Natural killer cell (primary cell): ENCODE measurements at regions not wholly inside any gene's neighbourhood (a gene's known extent, or its start where the extent isn't known, plus 50 kb on each side); places are given as distances from the start of the nearest gene placed in this dataset.

ENCODE experiments used
- ATAC-seq, 3 donors: fragments of 150-1000 bp in 2 of 3; fragments of 200-7000 bp in 1 of 3; cut with Tn5 transposase; 1 replicate in 1 of 3; 2 replicates in 2 of 3; pipeline ENCODE4 v1.10.0; 2021; ENCODE audit warnings: mild to moderate bottlenecking in 2 of 3, moderate library complexity in 2 of 3
- DNase-seq, 2 donors: peaks; one replicate each; pipeline versions ENCODE4 v3.0.0 to v3.0.0-alpha.2; 2013 to 2021; ENCODE audit warnings: mixed read lengths in 1 of 2
- H3K27ac ChIP-seq: one replicate; pipeline ENCODE4 v1.5.1; 2013; ENCODE audit warnings: mild to moderate bottlenecking, low read length
- H3K27me3 ChIP-seq: one replicate; pipeline ENCODE4 v1.6.1; 2013; ENCODE audit warnings: low read length; ENCODE audit not compliant: control insufficient read depth, insufficient read depth
- H3K36me3 ChIP-seq: one replicate; pipeline ENCODE4 v1.6.1; 2013; ENCODE audit warnings: low read length; ENCODE audit not compliant: control insufficient read depth, insufficient read depth
- H3K4me1 ChIP-seq: one replicate; pipeline ENCODE4 v1.6.1; 2013; ENCODE audit warnings: low read length; ENCODE audit not compliant: control insufficient read depth, insufficient read depth
- H3K4me3 ChIP-seq: one replicate; pipeline ENCODE4 v1.5.1; 2013; ENCODE audit warnings: low read length
- H3K9me3 ChIP-seq: one replicate; pipeline ENCODE4 v1.6.1; 2013; ENCODE audit warnings: low read length; ENCODE audit not compliant: control insufficient read depth, insufficient read depth
- H3K27ac Mint-ChIP-seq, 2 donors: one replicate each; pipeline ENCODE4 v1.8.0; 2022; ENCODE audit warnings: mild to moderate bottlenecking in 2 of 2, mixed read lengths in 2 of 2, moderate library complexity in 1 of 2
- H3K27me3 Mint-ChIP-seq, 2 donors: one replicate each; pipeline ENCODE4 v1.8.0; 2022; ENCODE audit warnings: low read depth in 2 of 2, mixed read lengths in 2 of 2
- H3K36me3 Mint-ChIP-seq: one replicate; pipeline ENCODE4 v1.8.0; 2022; ENCODE audit warnings: mixed read lengths
- H3K4me1 Mint-ChIP-seq, 2 donors: one replicate each; pipeline ENCODE4 v1.8.0; 2022; ENCODE audit warnings: mixed read lengths in 2 of 2
- H3K4me3 Mint-ChIP-seq: one replicate; pipeline ENCODE4 v1.8.0; 2022; ENCODE audit warnings: mild to moderate bottlenecking, moderate library complexity, mixed read lengths
- H3K9me3 Mint-ChIP-seq, 2 donors: one replicate each; pipeline ENCODE4 v1.8.0; 2022; ENCODE audit warnings: mixed read lengths in 2 of 2
- WGBS: methylation state at CpG from one replicate; pipeline ENCODE4 v1.1.7; 2013; ENCODE audit warnings: missing lambda C conversion rate; ENCODE audit not compliant: insufficient coverage; 5-methylcytosine and 5-hydroxymethylcytosine counted together
- intact Hi-C: fragments of 100-400 bp; cut with micrococcal nuclease; formaldehyde crosslinking; loops from one replicate; pipeline ENCODE4 v1.14.2; 2022
- TF ChIP-seq, protein P1 (sequence below): fragments of 200-600 bp; IDR thresholded peaks from one replicate; pipeline ENCODE4 v1.8.0; 2022; ENCODE audit warnings: antibody characterized with exemption

GRCh38 chr4:116501954-116502353 is 583.4 kb downstream of the TRAM1L1 start:
- Histone ChIP-seq H3K27me3 (no peaks in the 10 kb centered on the region), H3K4me1 (no peaks in the 10 kb centered on the region), H3K9me3 (peaks cover 2% of the 10 kb centered on the region), H3K36me3 (no peaks in the 10 kb centered on the region), H3K4me3 (no peak overlapping the region), H3K27ac (no peak overlapping the region)
- H3K4me1 Mint-ChIP-seq = no peaks in the 10 kb centered on the region
- WGBS = 78% methylated on average over 3 of the region's 4 CpGs
- TF ChIP-seq, protein P1, sequence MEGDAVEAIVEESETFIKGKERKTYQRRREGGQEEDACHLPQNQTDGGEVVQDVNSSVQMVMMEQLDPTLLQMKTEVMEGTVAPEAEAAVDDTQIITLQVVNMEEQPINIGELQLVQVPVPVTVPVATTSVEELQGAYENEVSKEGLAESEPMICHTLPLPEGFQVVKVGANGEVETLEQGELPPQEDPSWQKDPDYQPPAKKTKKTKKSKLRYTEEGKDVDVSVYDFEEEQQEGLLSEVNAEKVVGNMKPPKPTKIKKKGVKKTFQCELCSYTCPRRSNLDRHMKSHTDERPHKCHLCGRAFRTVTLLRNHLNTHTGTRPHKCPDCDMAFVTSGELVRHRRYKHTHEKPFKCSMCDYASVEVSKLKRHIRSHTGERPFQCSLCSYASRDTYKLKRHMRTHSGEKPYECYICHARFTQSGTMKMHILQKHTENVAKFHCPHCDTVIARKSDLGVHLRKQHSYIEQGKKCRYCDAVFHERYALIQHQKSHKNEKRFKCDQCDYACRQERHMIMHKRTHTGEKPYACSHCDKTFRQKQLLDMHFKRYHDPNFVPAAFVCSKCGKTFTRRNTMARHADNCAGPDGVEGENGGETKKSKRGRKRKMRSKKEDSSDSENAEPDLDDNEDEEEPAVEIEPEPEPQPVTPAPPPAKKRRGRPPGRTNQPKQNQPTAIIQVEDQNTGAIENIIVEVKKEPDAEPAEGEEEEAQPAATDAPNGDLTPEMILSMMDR = no peak
- ATAC-seq (no peak), DNase-seq (no peak)
- H3K27me3 Mint-ChIP-seq = no peaks in the 10 kb centered on the region
- H3K9me3 Mint-ChIP-seq = peaks cover 10 to 21% of the 10 kb centered on the region in 2 donors
- no peaks in the 10 kb centered on the region for H3K36me3 Mint-ChIP-seq
- no peak overlapping the region for H3K4me3 Mint-ChIP-seq
- H3K27ac Mint-ChIP-seq = no peak overlapping the region
- intact Hi-C loops = no loop called here

GRCh38 chr4:116500225-116500624 is 585.2 kb downstream of the TRAM1L1 start:
- H3K27me3 ChIP-seq = no peaks in the 10 kb centered on the region
- no peaks in the 10 kb centered on the region for H3K4me1 ChIP-seq
- Mint-ChIP-seq H3K27ac (no peak overlapping the region), H3K4me3 (no peak overlapping the region), H3K4me1 (no peaks in the 10 kb centered on the region), H3K9me3 (peaks cover 10 to 19% of the 10 kb centered on the region in 2 donors), H3K36me3 (no peaks in the 10 kb centered on the region), H3K27me3 (no peaks in the 10 kb centered on the region)
- 73% methylated on average over 2 of the region's 2 CpGs for WGBS
- DNase-seq = no peak
- no peak overlapping the region for H3K27ac ChIP-seq
- ATAC-seq = no peak
- intact Hi-C loops = no loop called here
- peaks cover 2% of the 10 kb centered on the region for H3K9me3 ChIP-seq
- TF ChIP-seq, protein P1 = no peak
- no peaks in the 10 kb centered on the region for H3K36me3 ChIP-seq
- no peak overlapping the region for H3K4me3 ChIP-seq

DNA sequence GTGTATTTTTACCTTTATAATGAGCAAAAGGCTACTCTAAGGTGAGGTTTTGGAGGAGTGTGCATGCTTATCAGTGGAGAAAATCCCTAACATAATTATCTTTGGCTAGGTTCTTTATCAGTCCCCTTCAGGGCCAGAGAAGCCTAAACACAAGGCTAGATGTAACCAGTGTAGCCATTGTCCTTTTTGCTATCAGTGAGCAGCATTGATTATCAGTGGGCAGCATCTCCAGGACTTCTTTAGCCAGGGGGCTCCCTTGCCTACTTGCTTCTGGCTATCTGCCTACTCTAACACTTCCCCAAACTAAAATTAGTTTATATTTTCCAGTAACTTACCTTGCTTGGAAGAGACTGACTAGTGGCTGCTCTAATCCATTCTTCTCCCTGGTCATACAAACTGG is 595.6 kb downstream of the TRAM1L1 start:
- Mint-ChIP-seq H3K4me3 (no peak overlapping the region), H3K4me1 (no peaks in the 10 kb centered on the region), H3K9me3 (peaks cover 12 to 13% of the 10 kb centered on the region in 2 donors), H3K27me3 (no peaks in the 10 kb centered on the region), H3K27ac (no peak overlapping the region), H3K36me3 (peaks cover 6% of the 10 kb centered on the region)
- intact Hi-C loops = no loop called here
- Histone ChIP-seq H3K27ac (no peak overlapping the region), H3K9me3 (no peaks in the 10 kb centered on the region), H3K4me1 (no peaks in the 10 kb centered on the region), H3K4me3 (no peak overlapping the region), H3K36me3 (no peaks in the 10 kb centered on the region), H3K27me3 (no peaks in the 10 kb centered on the region)
- no peak for ATAC-seq
- DNase-seq = no peak
- TF ChIP-seq, protein P1 = no peak

- no peaks in the 10 kb centered on the region for H3K27me3 ChIP-seq
- DNase-seq = no peak
- WGBS = 80% methylated on average over 1 of the region's 2 CpGs
- Mint-ChIP-seq H3K27me3 (no peaks in the 10 kb centered on the region), H3K4me3 (no peak overlapping the region), H3K9me3 (peaks cover 14% of the 10 kb centered on the region in 2 donors), H3K27ac (no peak overlapping the region), H3K4me1 (no peaks in the 10 kb centered on the region), H3K36me3 (peaks cover 6% of the 10 kb centered on the region)
- H3K4me1 ChIP-seq = no peaks in the 10 kb centered on the region
- ATAC-seq = no peak
- intact Hi-C loops = no loop called here
- H3K27ac ChIP-seq = no peak overlapping the region
- no peaks in the 10 kb centered on the region for H3K36me3 ChIP-seq
- TF ChIP-seq, protein P1 = no peak
- H3K4me3 ChIP-seq = no peak overlapping the region
- no peaks in the 10 kb centered on the region for H3K9me3 ChIP-seq
These were observed 599.0 kb downstream of the TRAM1L1 start for GRCh38 chr4:116486401-116486800.
